Limb (tissue), 2 donors: ENCODE measurements at regions not wholly inside any gene's neighbourhood (a gene's known extent, or its start where the extent isn't known, plus 50 kb on each side); places are given as distances from the start of the nearest gene placed in this dataset.

ENCODE experiments used
- DNase-seq, 2 donors: peaks; one replicate each; pipeline ENCODE4 v3.0.0-alpha.2; 2016; ENCODE audit errors: extremely low spot score in 2 of 2

DNA sequence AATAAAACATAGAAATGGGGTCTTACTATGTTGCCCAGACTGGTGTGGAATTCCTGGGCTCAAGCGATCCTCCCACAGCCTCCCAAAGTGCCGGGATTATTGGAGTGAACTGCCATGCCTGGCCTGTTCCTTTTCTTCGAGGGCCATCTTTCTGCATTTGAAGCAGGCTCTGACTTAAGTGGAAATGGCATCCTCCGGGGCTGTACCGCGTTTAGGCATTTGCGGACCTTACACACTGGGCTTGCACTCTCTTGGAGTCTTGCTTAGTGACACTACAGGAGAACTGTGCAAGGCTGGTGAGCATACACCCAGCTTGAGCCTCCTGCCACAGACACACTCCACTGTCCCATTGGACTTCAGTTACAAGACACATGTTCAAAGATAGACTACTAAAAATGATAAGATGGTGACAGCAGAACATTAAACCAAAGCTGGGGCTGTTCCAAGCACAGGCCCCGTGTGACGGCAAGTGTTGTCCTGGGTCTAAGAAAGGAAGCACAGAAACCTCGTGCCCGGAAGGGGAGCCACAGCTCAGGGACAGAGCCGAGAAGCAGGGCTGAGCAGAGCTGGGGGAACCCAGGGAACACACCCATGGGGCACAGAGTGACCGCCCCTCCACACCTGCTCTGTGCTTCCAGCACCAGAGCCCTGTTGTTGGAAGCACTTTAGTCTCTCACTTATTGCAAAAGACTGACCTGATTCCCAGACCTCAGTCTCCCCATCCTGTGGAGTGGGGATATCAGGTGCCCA is 59.0 kb upstream of the SHANK2 start:
- DNase-seq: peak in 1 of 2 donors; percentile 16

DNA sequence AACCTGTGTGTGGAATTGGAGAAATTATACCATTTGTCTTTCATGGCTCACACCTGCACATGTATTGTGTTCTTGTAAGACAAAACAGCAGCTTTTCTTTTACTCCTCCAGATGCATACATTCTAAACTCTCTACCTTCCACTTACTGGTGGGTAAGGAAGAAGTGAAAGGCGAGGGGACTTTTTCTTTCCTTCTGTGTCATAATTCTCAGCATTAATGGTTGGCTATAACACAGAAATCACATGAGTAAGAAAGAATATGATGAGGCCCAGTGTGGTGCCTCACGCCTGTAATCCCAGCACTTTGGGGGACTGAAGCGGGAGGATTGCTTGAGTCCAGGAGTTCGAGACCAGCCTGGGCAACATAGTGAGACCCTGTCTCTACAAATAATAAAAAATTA is 57.8 kb upstream of the SHANK2 start:
- no peak for DNase-seq

DNA sequence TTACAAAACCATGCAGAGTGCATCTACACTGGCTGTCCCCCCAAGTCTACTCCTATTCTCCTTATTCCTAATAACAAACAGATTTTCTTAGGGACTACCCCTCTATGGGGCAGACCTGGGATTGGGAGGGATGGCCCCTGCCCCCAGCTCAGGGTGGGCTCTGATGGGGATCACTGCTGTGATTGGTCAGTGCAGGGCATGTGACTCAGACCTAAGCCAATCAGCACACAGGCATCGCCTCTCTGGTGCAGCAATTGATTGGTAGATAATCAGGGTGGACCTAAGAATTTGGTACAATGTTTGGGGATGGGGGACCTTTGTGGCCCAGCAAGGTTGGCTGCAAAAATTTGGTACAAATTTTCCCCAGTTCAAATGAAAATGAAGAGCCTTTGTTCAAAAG is 57.2 kb upstream of the SHANK2 start:
- peak in 1 of 2 donors; percentile 14 for DNase-seq

DNA sequence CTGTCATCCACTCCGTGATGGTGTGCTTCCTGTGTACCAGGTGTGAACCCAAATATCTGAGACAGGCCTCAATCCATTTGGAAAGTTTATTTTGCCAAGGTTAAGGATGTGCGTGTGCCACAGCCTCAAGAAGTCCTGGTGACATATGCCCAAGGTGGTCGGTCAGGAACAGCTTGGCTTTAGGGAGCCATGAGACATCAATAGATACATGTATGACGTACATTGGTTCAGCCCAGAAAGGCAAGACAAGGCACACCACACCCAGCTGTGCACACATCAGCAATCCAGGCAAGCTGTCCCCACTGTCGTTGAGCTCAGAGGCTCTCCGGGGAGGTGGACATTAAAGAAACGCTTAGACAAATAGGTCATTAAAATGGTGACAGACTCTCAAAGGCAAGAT is 56.8 kb upstream of the SHANK2 start:
- DNase-seq: peak in 1 of 2 donors; percentile 4

GRCh38 chr11:71307811-71308645 is 55.7 kb upstream of the SHANK2 start:
- DNase-seq: peak in 1 of 2 donors; percentile 19

DNA sequence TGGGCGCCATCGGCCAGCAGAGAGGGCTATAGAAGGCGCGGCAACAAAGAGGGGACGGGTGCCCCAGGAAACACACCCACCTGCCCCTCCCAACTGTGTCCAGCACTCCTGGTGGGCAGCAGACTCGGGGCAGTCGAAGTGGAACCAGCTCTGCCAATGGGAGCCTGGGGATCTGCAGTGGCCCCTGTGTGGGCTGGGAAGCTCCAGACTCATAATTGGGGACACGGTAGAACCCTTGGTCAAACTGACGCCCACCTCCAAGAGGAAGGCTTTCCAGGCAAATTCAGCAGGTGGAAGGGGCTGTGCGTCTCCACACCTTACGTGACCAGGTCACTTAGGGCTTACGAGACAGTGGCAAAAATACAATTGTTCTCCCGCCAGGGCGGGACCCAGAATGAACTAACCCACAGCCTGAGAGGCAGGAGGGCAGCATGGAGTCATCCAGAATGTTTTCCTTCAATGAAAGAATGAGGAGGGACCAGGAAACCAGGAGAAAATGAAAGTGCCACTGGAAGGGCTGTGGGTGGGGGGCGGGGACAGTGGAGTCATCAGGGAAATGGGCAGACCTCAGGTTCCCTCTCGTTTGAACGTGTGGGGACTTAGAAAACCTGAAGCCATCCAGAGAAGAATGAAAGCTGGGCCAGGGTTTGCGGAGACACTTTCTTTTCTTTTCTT is 53.2 kb upstream of the SHANK2 start:
- DNase-seq: peak in 1 of 2 donors; percentile 9

DNA sequence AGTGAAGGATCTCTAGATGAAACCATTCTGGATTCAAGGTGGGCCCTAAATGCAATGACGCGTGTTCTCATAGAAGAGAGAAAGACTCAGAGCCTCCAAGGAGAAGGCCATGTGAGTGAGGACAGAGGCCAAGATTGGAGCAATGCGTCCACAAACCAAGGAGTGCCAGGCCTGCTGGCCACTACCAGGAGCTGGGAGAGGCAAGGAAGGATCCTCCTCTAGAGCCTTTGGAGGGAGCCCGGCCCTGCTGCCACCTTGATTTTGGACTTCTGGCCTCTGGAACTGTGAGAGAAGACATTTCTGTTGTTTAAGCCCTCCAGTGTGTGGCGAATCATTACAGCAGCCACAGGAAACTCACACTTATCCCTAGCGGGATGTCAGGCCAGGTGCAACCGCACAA is 52.7 kb upstream of the SHANK2 start:
- peak in 1 of 2 donors; percentile 3 for DNase-seq

DNA sequence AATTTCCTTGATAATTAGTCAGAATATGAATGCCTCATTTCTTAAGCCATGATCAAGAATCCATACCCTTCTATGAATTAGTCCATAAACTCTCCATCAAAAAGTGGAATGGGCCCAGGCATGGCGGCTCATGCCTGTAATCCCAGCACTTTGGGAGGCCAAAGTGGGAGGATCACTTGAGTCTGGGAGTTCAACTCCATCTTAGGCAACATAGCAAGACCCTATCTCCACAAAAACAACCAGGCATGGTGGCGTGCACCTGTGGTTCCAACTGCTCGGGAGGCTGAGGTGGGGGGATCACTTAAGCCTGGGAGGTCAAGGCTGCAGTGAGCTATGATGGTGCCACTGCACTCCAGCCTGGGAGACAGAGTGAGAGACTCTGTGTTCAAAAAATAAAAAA is 52.1 kb upstream of the SHANK2 start:
- peak in 1 of 2 donors; percentile 3 for DNase-seq

DNA sequence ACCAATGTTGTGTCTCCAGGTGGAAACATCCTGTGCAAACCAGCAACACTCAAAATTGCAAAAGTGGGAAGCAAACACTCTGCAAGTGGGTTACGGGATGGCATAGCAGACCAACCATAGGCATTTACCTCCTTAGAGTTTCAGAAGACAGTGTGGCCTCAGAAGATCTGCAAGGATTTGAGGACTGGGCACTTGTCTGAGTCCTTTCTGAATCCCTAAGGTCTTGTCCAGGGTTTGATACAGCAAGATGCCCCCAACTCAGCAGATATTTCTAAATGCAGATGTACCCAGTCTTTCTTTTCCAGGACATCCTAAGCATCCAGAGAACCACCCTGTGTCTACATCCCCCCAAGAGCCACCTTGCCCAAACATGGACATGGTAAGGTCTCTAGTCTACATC is 51.7 kb upstream of the SHANK2 start:
- DNase-seq: no peak

DNA sequence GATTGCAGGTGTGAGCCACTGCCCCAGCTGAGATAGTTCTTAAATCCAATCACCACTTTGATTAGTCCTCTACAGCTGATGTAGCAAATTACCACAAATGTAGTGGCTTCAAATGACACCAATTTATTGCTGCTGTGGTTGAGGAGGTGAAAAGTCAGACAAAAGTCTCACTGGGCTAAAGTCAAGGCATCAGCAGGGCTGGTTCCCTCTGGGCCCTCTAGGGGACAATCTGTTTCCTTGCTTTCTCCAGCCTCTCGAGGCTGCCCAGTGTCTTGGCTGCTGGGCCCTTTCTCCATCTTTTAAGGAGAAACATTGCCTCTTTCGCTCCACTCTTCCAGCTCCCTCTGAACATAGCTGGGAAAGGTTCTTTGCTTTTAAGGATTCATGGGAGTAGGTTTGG is 50.5 kb upstream of the SHANK2 start:
- peak in 1 of 2 donors; percentile 1 for DNase-seq

DNA sequence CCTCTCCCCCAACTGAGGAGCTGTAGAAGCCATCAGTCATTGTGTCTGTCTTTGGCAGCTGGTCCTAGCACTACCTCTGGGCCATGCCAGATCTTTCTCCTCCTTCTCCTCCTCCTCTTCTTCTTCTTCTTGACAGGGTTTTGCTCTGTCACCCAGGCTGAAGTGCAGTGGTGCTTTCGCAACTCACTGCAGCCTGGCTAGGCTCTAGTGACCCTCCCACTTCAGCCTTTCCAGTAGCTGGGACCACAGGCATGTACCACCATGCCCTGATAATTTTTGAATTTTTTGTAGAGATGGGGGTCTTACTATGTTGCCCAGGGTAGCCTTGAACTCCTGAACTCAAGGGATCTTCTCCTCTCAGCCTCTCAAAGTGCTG is 50.1 kb upstream of the SHANK2 start:
- no peak for DNase-seq
